DMS114 treated with DMSO at 0.1 percent for 48 hours (cell line): ENCODE measurements at regions not wholly inside any gene's neighbourhood (a gene's known extent, or its start where the extent isn't known, plus 50 kb on each side); places are given as distances from the start of the nearest gene placed in this dataset.
"Not testable (repeated sequence)": the region's sequence is repeated elsewhere in the genome, so short reads cannot be mapped to it uniquely, and the experiment has no call there.

Source experiments
- DNase-seq: peaks from one replicate; lab custom pipeline; 2025; ENCODE audit not compliant: unreplicated experiment; lab: John Stamatoyannopoulos, UW

DNA sequence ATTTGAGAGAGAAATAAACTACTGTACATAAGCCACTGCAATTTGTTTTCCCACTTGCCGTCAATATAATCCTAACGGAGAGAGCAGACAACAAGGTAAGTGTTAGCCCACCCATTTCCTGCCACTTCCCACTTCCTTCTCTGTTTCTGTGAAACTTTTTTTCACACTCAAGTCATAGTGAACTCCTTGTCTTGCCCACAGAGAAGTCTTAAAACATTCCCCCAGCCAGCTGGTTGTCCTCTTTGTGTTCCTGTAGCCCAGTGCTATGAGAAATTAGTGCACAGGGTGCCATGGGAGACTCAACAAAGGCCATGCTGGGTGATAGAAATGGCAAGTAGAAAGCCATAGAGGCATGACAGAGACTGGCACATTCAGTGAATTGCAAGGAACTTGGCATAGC is 208.6 kb downstream of the BLID start:
- no peak for DNase-seq

DNA sequence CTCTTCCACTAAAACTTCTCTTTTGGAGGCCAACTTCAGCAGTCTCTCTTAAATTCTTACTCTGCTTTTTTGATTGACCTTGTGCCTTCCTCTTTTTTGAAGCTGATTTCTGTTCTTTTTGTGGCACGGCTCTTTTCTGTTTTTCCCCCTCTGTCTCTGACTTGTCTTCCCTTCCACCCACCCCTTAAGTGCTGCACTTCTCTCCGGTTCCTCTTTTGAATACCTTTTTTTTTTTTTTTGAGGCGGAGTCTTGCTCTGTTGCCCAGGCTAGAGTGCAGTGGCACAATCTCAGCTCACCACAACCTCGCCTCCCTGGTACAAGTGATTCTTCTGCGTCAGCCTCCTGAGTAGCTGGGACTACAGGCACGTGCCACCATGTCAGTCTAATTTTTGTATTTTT is 211.9 kb downstream of the BLID start:
- DNase-seq = no peak

DNA sequence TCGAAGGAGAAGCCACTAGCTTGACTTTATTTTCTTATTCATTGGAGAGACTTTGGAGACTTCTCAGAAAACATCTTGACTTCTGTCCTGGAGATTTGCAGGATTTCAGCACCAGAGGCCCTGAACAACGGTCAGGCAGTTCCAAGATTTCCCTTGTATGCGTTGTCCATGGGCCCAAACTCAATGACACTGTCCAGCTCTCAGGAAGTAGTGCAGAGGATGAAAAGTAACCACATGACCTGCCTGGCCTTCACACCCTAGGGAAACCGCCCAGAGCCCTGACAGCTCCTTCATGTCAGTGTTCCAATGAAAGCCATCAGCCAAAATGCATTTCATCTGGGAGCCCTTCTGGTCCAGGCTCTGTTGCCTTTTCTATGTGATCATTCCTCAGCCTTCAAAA is 214.1 kb downstream of the BLID start:
- no peak for DNase-seq

DNA sequence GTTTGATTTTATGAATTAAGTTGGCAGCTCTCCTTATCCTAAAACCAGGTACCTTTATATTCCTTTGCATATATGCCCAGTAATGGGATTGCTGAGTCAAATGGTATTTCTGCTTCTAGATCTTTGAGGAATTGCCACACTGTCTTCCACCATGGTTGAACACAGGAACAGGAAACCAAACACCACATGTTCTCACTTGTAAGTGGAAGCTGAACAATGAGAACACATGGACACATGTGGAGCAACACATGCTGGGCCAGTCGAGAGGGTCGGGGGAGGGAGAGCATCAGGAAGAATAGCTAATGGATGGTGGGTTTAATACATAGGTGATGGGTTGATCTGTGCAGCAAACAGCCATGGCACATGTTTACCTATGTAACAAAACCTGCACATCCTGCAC is 214.6 kb downstream of the BLID start:
- not testable (repeated sequence) for DNase-seq

DNA sequence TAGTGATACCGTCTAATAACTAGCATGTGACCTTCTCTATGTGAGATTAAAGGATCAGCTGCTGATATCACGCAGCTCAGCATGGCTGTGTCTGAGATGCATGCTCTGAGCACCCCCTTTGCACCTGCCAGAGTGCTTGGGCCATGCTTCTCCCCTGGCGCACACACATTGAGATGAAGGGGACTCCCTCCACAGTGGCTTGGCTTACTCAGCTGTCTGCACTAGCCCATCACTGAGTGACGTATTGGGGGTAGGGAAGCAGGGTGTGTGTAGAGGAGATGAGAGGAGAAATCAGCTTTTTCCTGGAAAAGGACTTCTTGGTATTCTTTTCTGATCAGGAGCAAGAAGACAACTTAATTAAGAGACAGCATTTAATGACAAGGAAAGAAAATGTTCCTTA is 216.5 kb downstream of the BLID start:
- DNase-seq = no peak

DNA sequence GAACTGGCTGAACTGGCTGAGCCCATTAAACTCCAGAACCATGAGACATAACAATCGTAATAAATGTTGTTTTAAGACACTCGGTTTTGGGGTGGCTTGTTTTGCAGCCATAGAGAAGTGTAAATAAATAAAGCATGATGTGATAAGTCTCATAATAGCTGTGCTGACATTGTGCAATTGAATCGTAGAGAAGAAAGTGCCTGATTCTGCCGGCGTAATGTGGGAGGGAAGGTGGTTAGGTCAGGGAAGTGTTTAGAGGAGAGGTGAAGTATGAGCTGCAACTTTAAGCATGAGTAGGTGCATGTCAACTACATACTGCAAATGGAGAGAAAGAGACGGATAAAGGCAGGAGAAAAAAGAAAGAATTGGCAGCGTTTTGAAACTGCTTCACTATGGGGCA is 217.1 kb downstream of the BLID start:
- DNase-seq = no peak

DNA sequence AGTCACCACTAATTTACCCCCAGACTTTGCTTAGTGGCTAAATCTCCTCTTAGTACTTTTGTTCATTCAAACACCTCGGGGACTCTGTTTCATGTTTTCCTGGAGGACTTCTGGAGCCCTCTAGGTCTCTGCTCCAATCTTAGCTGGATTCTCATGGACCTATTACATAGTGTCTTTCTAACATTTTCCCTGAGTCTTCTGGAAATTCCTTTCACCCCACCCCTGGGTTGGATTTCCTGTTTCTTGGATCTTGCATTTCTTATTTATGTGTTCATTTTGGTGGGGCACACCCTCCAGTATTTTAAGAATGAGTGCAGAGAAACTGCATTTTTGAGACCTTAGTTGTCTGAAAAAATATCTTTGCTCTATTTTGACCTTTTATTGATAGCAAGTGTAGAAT is 220.1 kb downstream of the BLID start:
- DNase-seq = no peak

DNA sequence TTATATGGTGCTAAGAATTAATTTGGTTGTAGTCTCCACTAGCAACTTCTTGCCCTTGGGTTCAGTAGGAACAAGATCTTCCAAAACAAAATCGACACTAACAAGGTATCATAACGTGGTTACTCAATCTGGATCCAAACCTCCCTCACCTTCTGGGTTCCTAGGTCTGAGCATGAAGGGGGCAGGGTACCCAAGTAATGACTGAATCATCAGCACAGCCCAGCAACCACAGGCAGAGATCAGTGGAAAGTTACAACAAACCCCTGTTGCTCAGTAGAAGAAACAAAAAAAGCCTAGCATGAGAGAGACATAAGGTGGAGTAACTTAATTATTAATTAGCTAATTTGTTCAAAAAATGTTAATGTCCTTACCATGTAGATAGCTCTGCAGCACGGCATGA is 221.4 kb downstream of the BLID start:
- no peak for DNase-seq

DNA sequence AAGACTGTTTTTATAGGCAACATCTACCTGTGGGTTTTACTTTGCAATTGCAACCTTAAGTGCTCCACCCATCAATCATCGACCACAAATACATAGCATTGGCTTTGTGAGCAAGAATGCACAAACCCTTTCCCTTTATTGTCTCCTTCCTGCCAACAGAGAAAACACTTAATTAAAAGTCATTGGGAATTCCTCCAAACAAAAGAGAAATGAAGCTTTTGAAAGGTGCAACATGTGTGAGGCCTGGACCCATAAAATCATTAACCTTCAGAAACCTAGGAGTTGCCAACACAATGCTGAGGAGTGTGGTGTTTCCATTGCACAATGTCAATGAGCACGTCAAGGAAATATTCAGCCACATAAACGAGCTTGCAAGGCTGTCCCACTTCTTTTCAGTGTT is 223.2 kb downstream of the BLID start:
- no peak for DNase-seq

DNA sequence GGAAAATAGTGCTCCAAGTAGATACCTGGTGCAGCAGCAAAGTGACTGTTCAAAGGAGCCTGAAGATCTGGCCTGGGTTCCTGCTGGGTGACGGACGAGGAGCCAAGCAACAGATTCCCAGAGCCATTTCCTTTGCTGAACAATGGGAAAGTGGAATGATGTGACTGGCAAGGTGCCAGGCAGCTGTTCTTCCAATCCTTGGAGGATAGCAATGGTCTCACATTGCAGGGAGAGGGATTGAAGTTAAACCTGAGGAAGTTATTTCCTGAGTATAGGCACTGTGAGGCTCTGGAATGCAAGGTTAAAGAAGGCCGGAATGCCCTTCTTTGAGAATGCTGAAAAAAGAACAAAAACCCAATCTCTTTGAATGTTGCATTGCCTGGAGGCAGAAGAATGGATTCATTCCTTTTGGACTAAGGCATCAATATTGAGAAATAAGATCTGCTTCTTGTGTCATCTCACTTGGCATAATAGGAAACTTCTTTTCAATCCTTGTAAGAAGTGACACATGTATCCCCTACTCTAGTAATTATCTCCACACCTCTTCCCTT is 223.8 kb downstream of the BLID start:
- no peak for DNase-seq

DNA sequence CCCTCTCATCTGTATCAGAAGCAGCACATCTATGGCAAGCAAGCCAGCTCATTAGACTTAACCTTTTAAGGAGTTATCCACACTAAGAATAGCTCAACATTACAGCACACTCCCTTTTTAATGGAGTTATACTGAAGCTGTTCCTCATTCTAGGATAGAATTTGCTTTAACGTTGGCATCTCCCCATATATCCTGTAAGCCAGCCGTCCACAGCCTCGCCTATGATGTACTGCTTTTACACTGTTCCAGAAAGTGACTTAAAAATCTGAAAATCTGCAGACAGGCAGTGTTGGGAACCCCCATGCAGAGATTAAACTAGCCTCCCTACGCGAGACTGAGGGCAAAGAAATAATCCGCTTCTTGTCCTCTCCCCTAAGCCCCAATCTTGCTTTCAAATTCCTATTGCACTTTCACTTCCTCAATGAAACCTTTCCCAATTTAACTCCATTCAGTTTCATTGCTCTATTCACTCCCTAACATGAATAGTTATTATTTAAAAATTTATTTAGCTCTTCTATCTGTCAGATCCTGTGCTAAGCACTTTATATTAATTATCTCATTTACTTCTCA is 225.0 kb downstream of the BLID start:
- DNase-seq = no peak

DNA sequence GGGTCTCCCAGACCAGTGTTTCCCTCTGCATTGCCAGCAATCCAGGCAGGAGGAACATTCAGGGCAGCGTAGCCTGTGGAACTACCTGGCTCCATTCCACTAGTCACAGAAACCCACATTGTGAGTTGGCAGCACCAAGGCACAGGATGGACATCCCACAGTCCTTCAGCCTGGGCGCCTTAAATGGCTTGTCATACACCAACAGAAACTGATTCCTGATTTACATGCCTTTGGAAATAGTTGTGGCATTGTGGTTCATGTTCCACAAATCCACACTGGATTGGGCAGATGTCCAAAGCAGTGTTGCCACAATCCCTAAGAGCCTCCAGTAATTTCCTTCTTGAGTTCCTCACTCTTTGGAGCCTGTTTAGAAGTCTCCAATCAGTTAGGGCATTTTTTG is 225.6 kb downstream of the BLID start:
- DNase-seq = no peak

DNA sequence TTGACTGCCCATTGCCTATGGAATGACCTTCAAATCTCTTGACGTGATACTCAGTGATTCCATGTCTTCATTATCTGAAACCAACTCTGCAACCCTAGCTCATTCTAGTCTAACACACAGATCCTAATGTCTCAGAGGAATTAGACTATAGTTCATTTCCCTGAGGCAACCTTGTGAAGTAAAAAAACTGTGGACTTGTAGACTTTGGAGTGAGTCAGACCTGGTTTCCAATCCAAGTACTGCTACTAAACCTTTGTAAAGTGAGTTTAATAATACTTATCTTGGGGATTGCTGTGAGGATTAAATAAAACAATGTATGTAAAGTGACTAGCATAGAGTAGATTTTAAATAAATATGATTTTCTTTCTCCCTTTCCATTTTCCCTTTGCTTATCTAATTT is 226.1 kb downstream of the BLID start:
- DNase-seq = no peak

DNA sequence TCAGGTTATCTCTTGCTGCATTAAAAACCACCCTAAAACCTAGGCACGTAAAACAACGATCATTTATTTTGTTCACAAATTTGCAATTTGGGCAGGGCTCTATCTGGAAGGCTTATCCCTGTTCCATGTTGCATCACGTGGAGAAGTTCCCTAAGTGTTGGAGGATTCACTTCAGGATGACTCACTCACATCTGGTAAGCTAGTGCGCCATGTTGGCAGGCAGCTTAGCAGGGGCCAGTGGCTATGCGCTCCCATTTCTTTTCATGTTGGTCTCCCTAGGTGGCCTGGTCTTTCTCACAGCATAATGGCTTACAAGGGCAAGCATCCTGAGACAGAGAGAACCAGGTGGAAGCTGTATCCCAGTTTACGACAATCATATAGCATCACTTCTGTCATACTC is 226.8 kb downstream of the BLID start:
- DNase-seq = no peak

DNA sequence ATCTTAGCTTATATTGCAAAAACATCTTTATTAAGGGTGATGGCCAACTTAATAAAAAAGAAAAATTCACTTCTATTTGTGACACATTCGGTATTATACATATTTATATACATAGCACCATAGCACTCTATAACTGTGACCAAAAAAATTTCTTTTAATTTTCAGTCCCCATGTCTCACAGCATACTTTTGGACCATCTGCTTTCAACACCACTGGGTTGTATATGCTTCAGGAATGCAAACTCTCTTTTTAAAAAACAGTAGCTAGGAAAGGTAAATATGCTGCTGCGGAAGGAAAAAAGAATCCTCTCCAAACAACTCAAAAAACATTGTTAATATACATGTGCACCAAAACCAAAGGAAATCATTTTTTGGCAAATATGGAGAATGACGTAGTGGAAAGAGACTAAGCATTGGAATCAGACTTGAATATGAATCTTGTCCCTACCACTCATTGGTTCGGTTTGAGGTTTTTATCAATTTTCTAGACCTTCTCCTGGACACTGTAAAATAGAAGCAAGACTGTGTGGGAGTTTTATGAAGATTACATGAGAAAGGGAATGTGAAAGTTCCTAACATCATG is 227.9 kb downstream of the BLID start:
- DNase-seq = no peak

DNA sequence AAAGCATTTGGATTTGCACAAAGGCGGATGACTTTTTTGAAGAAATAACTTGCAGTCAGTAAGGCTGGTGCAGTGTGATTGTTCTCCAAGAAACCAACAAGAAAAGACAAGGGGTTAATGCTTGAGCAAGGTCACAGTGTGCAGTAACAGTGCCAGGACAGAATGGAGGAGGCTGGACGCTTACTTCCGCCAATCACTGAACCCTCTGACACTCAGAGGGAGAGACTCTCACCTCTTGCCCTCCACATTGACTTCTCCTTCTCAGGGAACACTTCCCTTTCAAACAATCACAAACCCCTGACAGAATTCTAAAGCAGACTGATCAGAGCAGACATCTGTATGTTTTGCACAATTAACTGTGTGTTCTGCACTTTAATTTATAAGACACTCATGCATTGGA is 228.4 kb downstream of the BLID start:
- no peak for DNase-seq

DNA sequence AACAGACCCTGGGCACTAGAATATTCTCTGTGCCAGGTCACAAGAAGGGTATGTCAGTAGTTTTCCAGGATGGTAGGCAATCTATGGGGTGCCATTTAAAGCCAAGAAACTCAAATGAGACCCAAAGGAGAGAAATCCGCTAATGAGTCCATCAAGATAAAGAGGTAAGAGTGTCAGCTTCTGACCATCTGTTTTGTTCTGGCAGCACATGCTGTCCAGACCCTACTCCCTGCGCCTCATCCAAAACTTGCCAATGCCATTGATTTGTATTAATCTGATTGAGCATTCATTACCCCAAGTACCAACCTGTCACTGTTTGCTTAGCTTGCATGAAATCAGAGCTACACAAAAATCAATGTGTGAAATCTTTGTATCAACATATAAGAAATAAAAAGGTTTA is 229.0 kb downstream of the BLID start:
- no peak for DNase-seq

DNA sequence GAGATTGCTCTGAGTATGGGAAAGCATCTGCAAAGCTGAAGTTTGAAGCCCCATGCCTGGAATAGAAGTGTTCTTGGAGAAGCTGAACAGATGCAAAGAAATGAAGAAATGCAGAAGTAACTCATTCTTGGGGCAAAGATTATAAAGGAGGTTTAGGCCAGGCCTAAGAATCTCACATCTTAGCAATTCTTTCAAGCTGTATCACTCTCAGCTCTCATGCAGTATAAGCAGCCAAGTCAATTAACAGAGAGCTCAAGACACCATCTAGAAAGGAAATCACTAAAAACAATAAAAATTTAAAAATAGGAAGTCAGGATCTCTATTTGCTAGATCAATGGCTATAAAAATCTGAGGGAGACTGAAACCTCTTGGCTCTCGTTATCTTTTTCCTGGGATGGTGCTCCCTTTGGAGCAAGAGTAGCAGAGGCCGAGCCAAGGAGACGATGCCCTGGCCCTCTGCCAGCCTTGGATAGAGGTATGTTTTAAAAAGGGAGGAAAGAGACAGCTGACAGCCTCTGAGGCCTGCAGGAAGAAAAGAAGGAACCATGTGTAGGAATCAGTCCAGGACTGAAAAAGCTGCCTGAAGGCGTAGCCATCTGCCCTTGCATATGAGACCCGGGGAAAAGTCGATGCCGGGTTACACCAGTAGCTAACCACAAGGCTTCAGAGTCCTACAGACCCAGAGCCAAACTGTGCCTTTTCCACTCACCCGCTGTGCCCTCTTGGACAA is 229.8 kb downstream of the BLID start:
- DNase-seq = no peak

DNA sequence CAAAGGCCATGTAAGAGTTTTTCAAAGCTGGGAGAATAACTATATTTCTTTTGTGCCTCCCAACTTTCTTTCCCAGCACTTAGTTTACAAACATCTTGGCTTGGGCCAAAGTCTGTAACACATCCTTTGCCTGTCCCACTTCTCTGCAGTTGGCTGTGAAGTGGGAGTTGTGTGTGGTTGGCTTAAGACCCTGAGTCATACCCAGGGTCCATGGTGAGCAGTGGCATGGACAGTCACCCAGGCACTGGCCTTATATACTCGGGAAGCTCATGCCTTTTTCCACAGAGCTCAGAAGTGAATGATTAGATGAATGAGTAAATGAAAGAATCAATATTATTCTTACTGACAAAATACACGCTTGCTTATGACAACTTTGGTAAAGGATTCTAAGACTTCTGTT is 231.4 kb downstream of the BLID start:
- DNase-seq = no peak

DNA sequence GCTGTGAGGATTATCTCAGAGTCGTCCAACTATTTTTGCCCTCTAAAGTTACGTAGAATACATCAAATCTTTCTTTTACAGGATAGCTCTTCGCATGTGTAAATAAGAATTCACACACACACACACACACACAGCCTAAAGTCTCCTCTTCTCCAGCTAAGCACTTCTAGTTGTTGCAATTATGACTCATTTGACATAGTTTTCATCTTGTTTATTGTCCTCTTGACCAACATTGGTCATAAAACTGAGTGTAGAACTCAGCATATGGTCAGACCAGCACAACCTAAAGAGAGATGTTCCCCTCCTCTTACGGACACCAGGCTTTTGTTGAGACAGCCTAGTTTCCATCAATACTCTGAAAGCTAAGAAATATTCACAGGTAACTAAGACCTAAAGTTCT is 234.2 kb downstream of the BLID start:
- no peak for DNase-seq

DNA sequence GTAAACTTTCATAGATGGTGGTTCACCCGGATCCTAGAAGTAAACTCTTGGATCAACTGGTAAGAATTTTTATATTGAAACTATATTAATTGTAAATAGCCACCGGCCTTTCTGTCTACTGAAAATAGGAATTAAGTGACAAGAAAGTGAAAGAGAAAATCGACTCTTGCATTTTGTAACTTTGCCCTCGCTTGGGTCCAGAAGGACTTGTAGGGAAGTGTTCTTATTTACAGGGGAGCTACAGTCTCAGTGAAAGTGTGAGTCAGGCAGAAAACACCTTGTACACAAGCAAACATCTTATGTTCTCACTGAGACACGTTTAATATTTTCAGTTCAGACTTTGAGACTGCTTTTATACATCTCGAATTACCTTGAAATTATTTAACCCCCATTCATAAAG is 238.9 kb downstream of the BLID start:
- no peak for DNase-seq

DNA sequence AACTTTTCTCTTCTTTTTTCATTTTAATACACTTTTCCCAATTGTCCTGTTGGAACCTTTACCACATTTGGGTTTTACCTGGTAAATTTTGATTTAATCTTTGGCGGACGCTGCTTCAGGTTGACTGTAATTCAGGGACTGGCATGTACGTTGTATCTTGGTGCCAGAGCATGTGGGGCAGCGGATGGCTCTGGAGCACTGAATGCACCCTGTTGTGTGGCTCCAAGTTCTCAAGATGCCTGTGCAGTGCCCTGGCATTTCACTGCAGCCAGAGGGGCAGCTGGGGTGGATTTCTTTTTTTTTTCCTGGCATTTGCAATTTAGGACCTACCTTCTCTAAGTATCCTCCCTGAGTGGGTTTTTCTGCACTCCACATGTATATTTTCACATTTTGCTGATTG is 242.2 kb downstream of the BLID start:
- no peak for DNase-seq

DNA sequence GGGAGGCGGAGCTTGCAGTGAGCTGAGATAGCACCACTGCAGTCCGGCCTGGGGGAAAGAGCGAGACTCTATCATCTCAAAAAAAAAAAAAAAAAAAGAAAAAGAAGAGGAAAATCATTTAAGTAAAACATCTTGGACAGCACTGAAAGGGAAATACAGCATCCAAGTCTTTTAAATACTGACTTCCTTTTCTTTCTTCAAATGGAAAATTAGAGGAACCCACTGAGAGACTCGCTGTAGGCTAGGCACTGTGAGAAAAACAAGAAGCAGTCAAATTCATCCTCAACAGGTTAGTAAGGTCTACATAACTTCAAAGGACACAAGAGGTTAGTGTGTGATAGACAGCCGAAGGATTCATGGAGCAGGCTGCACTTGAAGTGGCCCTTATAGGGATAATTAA is 243.7 kb downstream of the BLID start:
- DNase-seq = no peak
